Progenitor cell of endocrine pancreas (in vitro differentiated cells): ENCODE measurements at regions not wholly inside any gene's neighbourhood (a gene's known extent, or its start where the extent isn't known, plus 50 kb on each side); places are given as distances from the start of the nearest gene placed in this dataset.

ENCODE experiments used
- DNase-seq: peaks from one replicate; pipeline ENCODE4 v3.0.0; 2021; ENCODE audit warnings: low spot score; ENCODE audit not compliant: unreplicated experiment
- H3K27ac Mint-ChIP-seq: 2 replicates; pipeline ENCODE4 v1.8.0; 2021; ENCODE audit warnings: mild to moderate bottlenecking, moderate library complexity, mixed read lengths
- H3K27me3 Mint-ChIP-seq: 2 replicates; pipeline ENCODE4 v1.8.0; 2021; ENCODE audit warnings: mixed read lengths
- H3K36me3 Mint-ChIP-seq: 2 replicates; pipeline ENCODE4 v1.8.0; 2022; ENCODE audit warnings: mixed read lengths; ENCODE audit not compliant: insufficient read depth
- H3K4me1 Mint-ChIP-seq: 2 replicates; pipeline ENCODE4 v1.8.0; 2021; ENCODE audit warnings: low read depth, mixed read lengths
- H3K4me3 Mint-ChIP-seq: 2 replicates; pipeline ENCODE4 v1.8.0; 2021; ENCODE audit warnings: low read depth, mild to moderate bottlenecking, moderate library complexity, mixed read lengths
- H3K9me3 Mint-ChIP-seq: 2 replicates; pipeline ENCODE4 v1.8.0; 2021; ENCODE audit warnings: low read depth, mixed read lengths
- CTCF ChIP-seq: fragments of 200-600 bp; sonication (generic); IDR thresholded peaks from one replicate; pipeline ENCODE4 v1.5.0; 2021; ENCODE audit warnings: antibody characterized with exemption, mild to moderate bottlenecking; ENCODE audit not compliant: unreplicated experiment

GRCh38 chr5:180424094-180424493, 70.1 kb upstream of the CNOT6 start:
- Mint-ChIP-seq H3K4me1 (no peaks in the 10 kb centered on the region), H3K36me3 (no peaks in the 10 kb centered on the region), H3K27ac (no peak overlapping the region), H3K4me3 (no peak overlapping the region), H3K27me3 (peaks cover 2% of the 10 kb centered on the region), H3K9me3 (no peaks in the 10 kb centered on the region)
- no peak for DNase-seq
- no peak for TF ChIP-seq CTCF

GRCh38 chr5:180428598-180428997, 65.6 kb upstream of the CNOT6 start:
- Mint-ChIP-seq H3K4me1 (no peaks in the 10 kb centered on the region), H3K9me3 (no peaks in the 10 kb centered on the region), H3K27ac (no peak overlapping the region), H3K36me3 (no peaks in the 10 kb centered on the region), H3K4me3 (no peak overlapping the region), H3K27me3 (no peaks in the 10 kb centered on the region)
- TF ChIP-seq CTCF = no peak
- no peak for DNase-seq

DNA sequence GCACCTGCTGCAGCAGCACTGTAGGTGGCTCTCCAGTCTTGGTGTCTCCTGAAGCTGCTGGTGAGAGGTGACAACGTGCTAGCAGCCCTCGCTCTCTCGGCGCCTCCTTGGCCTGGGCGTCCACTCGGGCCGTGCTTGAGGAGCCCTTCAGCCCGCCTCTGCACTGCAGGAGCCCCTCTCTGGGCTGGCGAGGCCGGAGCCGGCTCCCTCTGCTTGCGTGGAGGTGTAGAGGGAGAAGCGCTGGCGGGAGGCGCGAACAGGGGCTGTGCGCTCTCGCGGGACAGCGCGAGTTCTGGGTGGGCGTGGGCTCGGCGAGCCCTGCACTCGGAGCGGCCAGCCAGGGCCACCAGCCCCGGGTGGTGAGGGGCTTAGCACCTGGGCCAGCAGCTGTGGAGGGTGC, 62.2 kb upstream of the CNOT6 start:
- no peaks in the 10 kb centered on the region for H3K4me1 Mint-ChIP-seq
- TF ChIP-seq CTCF = no peak
- no peaks in the 10 kb centered on the region for H3K9me3 Mint-ChIP-seq
- no peak for DNase-seq
- H3K27ac Mint-ChIP-seq = no peak overlapping the region
- no peaks in the 10 kb centered on the region for H3K36me3 Mint-ChIP-seq
- H3K27me3 Mint-ChIP-seq = no peaks in the 10 kb centered on the region
- no peak overlapping the region for H3K4me3 Mint-ChIP-seq

DNA sequence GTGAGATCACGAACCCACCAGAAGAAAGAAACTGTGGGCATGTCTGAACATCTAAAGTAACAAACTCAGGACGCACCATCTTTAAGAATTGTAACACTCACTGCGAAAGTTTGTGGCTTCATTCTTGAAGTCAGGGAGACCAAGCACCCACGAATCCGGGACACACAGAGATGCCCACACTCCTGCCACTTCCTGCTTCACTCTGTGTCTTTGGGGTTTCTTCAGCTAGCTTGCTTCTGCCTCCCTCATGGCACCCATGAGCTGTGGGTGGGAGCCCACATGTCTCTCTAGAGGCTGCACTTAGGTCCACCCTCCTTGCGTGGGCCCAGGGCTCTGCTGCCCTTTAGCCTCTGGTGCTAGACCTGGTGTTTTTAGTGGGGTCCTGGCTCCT, 61.2 kb upstream of the CNOT6 start:
- Mint-ChIP-seq H3K4me3 (no peak overlapping the region), H3K27me3 (no peaks in the 10 kb centered on the region), H3K36me3 (no peaks in the 10 kb centered on the region), H3K9me3 (no peaks in the 10 kb centered on the region), H3K4me1 (no peaks in the 10 kb centered on the region), H3K27ac (no peak overlapping the region)
- no peak for TF ChIP-seq CTCF
- no peak for DNase-seq

DNA sequence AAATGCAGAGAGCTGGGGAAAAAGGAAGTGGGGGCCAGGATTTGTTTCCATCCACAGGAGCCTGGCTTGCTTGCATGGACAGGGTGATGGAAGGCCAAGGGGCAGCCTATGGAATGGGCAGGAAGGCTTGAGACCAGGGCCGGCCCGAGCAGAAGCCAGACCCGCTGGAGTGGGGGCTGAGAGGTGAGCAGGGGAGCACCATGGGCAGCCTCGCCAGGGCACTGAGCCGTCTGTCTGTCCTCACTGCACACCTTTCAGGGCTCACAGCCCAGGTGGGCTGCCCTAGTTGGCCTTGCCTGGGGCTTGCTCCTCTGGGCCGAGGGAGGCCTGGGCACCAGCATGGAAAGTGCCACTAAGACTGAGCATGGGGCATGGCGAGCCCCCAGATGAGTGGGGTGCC, 58.6 kb upstream of the CNOT6 start:
- Mint-ChIP-seq H3K4me1 (no peaks in the 10 kb centered on the region), H3K27me3 (peaks cover 5% of the 10 kb centered on the region), H3K9me3 (no peaks in the 10 kb centered on the region), H3K27ac (no peak overlapping the region), H3K4me3 (no peak overlapping the region), H3K36me3 (no peaks in the 10 kb centered on the region)
- no peak for TF ChIP-seq CTCF
- no peak for DNase-seq
